ENCODE measurements at regions not wholly inside any gene's neighbourhood (a gene's known extent, or its start where the extent isn't known, plus 50 kb on each side); places are given as distances from the start of the nearest gene placed in this dataset.

GRCh38 chr16:85508993-85509392 is 104.1 kb upstream of the GSE1 start:
- TF ChIP-seq CTCF (IDR thresholded peaks at IDR 0.05; ENCODE audit: insufficient read depth, low read depth, low read length), result no peak
- no peak for TF ChIP-seq EZH2 (IDR thresholded peaks at IDR 0.05; ENCODE audit: insufficient read depth, low read length)
